ENCODE measurements at regions not wholly inside any gene's neighbourhood (a gene's known extent, or its start where the extent isn't known, plus 50 kb on each side); places are given as distances from the start of the nearest gene placed in this dataset.

DNA sequence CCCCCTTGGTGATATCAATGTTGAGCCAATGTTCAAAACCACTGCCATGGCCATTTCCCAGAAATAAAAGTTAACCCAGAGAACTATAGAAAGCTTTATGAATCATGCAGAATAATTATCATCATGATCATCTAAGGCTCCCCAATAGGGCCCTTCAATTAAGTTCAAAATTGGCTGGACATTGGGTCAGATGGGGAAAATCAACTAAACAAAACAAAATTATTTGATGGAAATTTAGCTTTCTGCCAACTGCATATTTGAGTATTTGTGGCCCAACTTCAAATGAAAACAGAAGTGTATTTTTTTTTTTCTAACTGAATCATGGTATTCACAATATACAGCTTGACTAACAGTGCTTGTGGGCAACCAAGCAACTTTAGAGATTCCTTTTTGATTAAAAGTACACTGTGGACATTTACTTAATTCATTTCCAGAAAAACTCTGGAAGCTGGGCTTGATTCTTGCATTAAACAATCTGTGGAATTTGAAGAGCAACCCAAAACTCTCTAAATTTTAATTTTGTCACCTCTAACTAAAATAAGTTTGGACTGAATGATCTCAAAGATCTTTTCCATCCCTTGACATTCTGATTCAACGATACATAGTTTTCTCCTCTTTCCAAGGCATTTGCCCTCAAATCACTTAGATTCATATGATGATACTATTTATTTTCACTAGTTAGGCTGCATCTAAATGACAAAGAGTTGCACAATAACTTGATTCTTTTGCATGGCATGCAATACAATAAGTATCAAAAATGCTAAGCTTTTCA, 203.2 kb downstream of the AHR start:
- H3K36me3 ChIP-seq (ENCODE audit: control insufficient read depth, insufficient read depth, low read length) = no peaks in the 10 kb centered on the region
- DNase-seq (ENCODE audit: extremely low read depth, insufficient read length) = no peak
- TF ChIP-seq, protein P1, sequence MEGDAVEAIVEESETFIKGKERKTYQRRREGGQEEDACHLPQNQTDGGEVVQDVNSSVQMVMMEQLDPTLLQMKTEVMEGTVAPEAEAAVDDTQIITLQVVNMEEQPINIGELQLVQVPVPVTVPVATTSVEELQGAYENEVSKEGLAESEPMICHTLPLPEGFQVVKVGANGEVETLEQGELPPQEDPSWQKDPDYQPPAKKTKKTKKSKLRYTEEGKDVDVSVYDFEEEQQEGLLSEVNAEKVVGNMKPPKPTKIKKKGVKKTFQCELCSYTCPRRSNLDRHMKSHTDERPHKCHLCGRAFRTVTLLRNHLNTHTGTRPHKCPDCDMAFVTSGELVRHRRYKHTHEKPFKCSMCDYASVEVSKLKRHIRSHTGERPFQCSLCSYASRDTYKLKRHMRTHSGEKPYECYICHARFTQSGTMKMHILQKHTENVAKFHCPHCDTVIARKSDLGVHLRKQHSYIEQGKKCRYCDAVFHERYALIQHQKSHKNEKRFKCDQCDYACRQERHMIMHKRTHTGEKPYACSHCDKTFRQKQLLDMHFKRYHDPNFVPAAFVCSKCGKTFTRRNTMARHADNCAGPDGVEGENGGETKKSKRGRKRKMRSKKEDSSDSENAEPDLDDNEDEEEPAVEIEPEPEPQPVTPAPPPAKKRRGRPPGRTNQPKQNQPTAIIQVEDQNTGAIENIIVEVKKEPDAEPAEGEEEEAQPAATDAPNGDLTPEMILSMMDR (IDR thresholded peaks at IDR 0.05; ENCODE audit: insufficient read depth, low read length, poor library complexity, severe bottlenecking) = no peak
- H3K4me3 ChIP-seq (replicated peaks; ENCODE audit: low read depth, low read length) = no peak overlapping the region
- no peaks in the 10 kb centered on the region for H3K27me3 ChIP-seq (replicated peaks; ENCODE audit: control insufficient read depth, insufficient read depth, low read length)

DNA sequence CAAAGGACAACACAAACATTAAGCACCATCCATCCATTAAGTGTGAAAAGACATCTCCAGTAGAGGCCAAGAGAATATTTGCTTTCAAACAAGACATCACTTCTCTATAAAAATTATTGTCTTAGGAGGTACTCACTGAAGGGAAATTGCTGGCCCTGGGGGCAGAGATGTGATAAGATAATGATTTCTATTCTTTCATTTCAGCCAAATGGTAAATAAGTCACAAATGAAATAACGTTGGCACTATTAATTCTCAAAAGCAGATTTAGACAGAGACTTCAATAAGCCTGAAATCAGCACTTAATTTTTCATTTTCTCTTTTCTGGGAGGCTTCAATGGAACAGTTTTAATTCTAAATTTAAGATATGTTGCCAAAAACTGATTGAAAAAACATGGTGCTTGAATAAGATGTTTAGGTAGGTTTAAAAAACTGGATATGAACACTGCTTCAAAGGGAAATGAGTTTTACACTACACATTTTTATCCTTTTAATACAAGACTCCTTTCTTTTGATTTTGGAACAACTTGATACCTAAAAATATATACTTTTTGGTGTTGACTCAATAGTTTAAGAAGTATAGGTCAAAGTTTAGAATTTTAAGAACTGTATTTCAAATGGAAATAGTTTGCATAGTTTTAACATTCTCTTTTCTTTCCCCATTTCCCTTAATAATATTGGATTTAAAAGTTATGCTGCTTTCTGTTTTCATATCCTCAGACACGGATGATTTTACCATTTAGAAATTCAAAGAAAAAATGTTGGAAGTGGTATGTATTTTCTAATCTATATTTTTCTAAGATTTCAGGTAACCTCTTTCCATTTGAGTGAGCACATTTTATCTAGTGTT, 204.0 kb downstream of the AHR start:
- Histone ChIP-seq H3K27me3 (replicated peaks; ENCODE audit: control insufficient read depth, insufficient read depth, low read length) (no peaks in the 10 kb centered on the region), H3K36me3 (ENCODE audit: control insufficient read depth, insufficient read depth, low read length) (no peaks in the 10 kb centered on the region), H3K4me3 (replicated peaks; ENCODE audit: low read depth, low read length) (no peak overlapping the region)
- TF ChIP-seq, protein P1 (IDR thresholded peaks at IDR 0.05; ENCODE audit: insufficient read depth, low read length, poor library complexity, severe bottlenecking) = no peak
- no peak for DNase-seq (ENCODE audit: extremely low read depth, insufficient read length)

DNA sequence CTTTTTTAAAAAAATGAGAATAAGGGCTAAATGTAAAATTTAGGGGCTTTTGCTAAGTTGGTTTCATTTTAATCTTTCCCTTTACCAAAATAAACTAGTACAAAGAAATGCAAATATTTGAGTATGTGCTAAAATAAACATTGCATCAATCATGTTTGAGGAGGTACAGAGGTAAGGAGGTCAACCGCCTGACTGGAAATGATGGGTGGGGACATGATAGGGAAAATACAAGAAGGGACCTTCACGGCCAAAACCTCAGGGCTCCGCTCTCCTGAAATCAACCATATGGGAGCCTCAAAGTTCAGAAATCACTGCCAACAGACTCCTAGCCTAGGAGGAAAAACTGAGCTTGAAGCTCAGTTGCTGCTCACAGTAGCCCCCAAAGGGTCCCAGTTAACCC, 207.6 kb downstream of the AHR start:
- DNase-seq (ENCODE audit: extremely low read depth, insufficient read length) = peak; percentile 32
- TF ChIP-seq, protein P1 (IDR thresholded peaks at IDR 0.05; ENCODE audit: insufficient read depth, low read length, poor library complexity, severe bottlenecking) = no peak
- no peaks in the 10 kb centered on the region for H3K27me3 ChIP-seq (replicated peaks; ENCODE audit: control insufficient read depth, insufficient read depth, low read length)
- H3K36me3 ChIP-seq (ENCODE audit: control insufficient read depth, insufficient read depth, low read length) = no peaks in the 10 kb centered on the region
- H3K4me3 ChIP-seq (replicated peaks; ENCODE audit: low read depth, low read length) = no peak overlapping the region

DNA sequence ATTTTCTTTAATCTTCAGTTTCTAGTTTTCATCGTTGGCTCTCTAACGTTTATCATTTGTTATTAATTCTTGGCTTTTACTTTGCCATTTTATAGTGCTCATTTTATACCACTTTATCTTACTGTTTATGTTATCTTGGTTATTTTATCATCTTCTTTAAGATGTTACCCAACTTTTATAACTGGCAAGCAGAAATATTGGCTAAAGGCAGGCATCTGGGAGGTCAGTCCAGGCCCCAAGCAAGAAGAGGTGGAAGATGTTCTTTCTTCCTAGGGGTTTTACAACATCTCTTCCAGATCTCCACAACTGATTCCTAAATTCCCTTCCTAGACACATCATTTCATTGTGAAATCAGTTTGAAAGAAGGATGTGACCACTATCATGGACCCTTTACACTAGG, 208.1 kb downstream of the AHR start:
- Histone ChIP-seq H3K27me3 (replicated peaks; ENCODE audit: control insufficient read depth, insufficient read depth, low read length) (no peaks in the 10 kb centered on the region), H3K36me3 (ENCODE audit: control insufficient read depth, insufficient read depth, low read length) (no peaks in the 10 kb centered on the region), H3K4me3 (replicated peaks; ENCODE audit: low read depth, low read length) (no peak overlapping the region)
- TF ChIP-seq, protein P1 (IDR thresholded peaks at IDR 0.05; ENCODE audit: insufficient read depth, low read length, poor library complexity, severe bottlenecking) = no peak
- DNase-seq (ENCODE audit: extremely low read depth, insufficient read length) = no peak

DNA sequence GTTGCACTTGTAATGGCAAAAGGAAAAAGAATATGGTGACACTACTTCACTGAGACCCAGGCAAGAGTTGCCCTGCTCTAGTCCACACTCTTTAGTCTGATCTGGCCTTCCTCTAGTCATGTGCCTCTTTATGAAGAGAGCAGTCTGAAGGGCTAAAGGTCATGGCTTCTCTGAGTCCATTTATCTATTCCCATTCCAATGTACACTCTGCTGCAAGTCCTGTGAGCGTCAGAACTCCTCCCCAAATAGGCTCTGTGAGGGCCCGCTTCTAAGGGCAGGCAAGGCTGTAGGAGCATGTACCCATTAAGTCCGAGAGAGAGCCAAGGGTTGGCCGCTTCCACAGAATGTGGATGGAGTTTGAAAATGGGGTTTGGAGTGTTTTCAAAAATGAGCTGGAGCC, 209.3 kb downstream of the AHR start:
- Histone ChIP-seq H3K27me3 (replicated peaks; ENCODE audit: control insufficient read depth, insufficient read depth, low read length) (no peaks in the 10 kb centered on the region), H3K36me3 (ENCODE audit: control insufficient read depth, insufficient read depth, low read length) (no peaks in the 10 kb centered on the region), H3K4me3 (replicated peaks; ENCODE audit: low read depth, low read length) (no peak overlapping the region)
- TF ChIP-seq, protein P1 (IDR thresholded peaks at IDR 0.05; ENCODE audit: insufficient read depth, low read length, poor library complexity, severe bottlenecking) = no peak
- no peak for DNase-seq (ENCODE audit: extremely low read depth, insufficient read length)

Measured in GM06990 (cell line).